ENCODE measurements at regions not wholly inside any gene's neighbourhood (a gene's known extent, or its start where the extent isn't known, plus 50 kb on each side); places are given as distances from the start of the nearest gene placed in this dataset.
"Not testable (repeated sequence)": the region's sequence is repeated elsewhere in the genome, so short reads cannot be mapped to it uniquely, and the experiment has no call there.

GRCh38 chr5:52623291-52623690 is 164.4 kb upstream of the ITGA1 start:
- no peak for DNase-seq

DNA sequence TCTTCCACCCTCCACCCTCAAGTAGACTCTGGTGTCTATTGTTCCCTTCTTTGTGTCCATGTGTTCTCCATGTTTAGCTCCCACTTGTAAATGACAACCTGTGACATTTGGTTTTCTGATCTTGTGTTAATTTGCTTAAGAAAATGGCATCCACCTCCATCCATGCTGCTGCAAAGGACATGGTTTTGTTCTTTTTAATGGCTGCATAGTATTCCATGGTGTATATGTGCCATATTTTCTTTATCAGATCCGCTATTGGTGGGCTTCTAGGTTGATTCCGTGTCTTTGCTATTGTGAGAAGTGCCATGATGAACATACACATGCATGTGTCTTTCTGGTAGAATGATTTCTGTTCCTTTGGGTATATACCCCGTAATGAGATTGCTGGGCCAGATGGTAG is 163.4 kb upstream of the ITGA1 start:
- no peak for DNase-seq

- DNase-seq, result no peak
Observed at GRCh38 chr5:52626312-52626711, 161.4 kb upstream of the ITGA1 start.

- DNase-seq, result no peak
Observed at GRCh38 chr5:52627740-52628139, 160.0 kb upstream of the ITGA1 start.

DNA sequence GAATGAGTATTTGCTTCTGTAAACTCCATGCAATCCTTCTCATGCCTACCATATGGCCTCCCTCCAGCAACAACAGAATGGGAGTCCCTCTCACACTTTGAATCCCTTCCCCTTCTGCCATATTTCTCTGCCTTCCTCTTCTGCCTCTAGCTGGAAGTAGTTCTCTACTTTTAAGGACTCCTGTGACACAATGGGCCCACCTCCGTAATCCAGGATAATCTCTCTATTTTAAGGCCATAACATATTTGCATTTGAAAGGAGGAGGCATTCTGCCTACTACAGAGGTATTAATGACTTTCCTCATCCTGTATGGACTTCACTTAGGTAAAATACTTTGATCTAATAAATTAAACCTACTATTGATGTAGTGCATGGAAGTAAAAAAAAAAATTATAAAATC is 155.4 kb upstream of the ITGA1 start:
- DNase-seq, result no peak

GRCh38 chr5:52634171-52634570 is 153.5 kb upstream of the ITGA1 start:
- not testable (repeated sequence) for DNase-seq

DNA sequence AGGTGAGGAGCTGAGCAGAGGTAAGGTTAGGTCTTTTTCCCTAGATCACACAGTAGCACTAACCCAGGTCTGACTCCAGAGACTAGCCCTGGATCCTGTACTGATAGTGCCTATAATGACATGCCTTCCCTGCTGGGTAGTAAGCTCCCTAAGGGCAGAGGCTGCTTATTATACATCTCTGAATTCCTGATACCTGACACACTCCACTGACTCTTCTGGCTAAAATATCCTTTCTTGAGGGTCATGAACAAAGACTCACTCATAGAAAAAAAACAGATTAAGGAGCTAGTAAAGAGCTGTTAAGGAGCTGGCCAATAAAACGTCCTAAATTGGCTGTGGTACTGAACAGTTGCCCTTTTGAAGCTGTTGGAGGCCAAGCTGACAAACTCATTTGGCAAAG is 149.0 kb upstream of the ITGA1 start:
- DNase-seq, result no peak

DNA sequence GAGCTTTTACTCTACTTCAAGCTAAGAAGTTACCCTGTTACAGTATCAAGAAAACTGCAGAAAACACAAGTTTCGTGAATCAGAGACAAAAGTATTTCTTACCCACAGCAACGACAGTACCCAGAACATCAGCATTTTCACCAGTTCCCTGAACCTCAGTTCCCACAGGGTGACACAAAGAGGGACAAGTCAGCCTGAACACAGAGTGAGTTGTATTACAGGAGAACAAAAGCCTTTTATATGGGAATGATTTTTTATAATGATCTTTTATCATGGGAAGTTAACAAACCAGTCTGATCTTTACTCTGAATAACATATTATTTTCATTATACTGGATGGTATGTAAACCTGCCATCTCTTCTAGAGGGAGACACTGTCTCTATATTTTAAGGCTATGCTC is 139.0 kb upstream of the ITGA1 start:
- DNase-seq, result no peak

- no peak for DNase-seq
Observed at GRCh38 chr5:52655163-52655562, 132.6 kb upstream of the ITGA1 start.

GRCh38 chr5:52656569-52657246 is 131.0 kb upstream of the ITGA1 start:
- no peak for DNase-seq

GRCh38 chr5:52657247-52657645 is 130.5 kb upstream of the ITGA1 start:
- DNase-seq, result peak; percentile 75

DNA sequence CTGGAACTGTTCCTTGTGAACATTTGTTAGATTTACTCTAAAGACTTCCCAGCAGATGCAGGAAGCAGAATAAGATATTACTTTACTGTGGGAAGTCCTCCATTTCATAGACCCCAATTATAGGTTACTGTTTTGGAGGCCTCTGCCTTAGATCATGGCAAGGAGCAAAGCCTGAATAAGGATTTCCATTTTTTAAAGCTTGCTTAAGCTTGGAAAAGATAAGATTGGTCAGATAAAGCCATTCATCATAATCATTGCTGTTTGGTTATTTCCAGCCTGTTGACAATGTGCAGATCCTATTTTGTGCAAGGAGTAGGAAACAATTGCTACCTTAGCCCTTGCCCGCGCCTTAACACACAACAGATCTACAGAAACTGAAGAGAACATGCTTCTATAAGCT is 129.5 kb upstream of the ITGA1 start:
- no peak for DNase-seq

DNA sequence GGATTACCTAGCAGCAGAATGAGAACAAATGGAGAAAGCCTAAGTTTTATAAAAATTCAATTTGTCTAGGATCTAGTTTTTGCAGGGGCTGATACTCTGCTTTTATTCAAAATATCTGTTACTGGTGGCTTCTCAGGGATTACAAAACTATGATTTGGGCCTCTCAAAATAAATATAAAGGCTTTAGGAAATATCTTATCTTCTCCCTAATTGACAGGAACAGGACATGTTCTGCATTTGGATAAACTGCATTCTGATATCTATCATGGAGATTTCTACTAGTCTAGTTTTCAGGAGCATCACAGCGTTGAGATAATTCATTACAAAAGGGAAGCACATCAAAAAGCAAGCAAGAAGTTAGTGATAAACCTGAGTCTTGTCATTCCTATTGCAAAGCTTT is 127.1 kb upstream of the ITGA1 start:
- DNase-seq, result no peak

- DNase-seq, result no peak
Observed at GRCh38 chr5:52661903-52662595, 125.7 kb upstream of the ITGA1 start.

DNA sequence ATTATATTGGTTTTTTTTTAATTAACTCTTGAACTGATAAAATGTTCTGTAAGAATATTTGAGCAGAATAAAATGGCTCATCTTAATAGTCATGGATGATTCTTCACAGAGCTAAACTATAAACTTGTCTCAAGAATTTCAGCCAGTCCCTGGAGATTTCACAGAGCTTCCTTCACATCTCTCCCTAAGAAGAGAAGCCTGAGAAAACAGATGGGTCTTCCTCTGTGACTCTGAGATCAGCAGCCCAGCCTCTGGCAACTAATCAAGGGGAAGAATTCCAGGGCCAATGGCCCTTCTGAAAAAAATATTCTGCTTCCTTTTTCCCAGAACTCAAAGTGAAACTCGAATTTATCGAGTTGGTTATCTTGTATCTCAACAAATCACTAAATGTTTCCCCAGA is 122.2 kb upstream of the ITGA1 start:
- DNase-seq, result no peak

DNA sequence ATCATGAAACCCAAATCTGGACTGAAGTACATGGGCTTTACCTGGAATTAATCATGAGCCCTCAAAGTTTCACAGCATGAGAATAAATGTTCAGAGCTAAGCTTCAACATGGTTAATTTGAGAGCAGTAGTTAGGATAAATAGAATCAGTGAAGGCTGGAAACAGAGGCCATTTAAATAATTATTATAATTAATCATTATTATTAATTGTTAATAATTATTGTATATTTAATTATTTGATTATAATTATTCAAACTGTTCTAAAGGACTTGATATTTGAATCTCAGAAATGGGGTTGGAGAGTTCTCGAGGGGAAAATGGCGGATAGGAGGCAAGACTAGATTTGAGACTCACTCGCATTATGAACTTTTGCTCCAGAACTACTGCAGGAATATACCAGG is 119.6 kb upstream of the ITGA1 start:
- no peak for DNase-seq

GRCh38 chr5:52668544-52669185 is 119.1 kb upstream of the ITGA1 start:
- DNase-seq, result no peak

- no peak for DNase-seq
Observed at GRCh38 chr5:52672459-52672858, 115.3 kb upstream of the ITGA1 start.

- DNase-seq, result no peak
Observed at GRCh38 chr5:52673495-52673894, 114.2 kb upstream of the ITGA1 start.

DNA sequence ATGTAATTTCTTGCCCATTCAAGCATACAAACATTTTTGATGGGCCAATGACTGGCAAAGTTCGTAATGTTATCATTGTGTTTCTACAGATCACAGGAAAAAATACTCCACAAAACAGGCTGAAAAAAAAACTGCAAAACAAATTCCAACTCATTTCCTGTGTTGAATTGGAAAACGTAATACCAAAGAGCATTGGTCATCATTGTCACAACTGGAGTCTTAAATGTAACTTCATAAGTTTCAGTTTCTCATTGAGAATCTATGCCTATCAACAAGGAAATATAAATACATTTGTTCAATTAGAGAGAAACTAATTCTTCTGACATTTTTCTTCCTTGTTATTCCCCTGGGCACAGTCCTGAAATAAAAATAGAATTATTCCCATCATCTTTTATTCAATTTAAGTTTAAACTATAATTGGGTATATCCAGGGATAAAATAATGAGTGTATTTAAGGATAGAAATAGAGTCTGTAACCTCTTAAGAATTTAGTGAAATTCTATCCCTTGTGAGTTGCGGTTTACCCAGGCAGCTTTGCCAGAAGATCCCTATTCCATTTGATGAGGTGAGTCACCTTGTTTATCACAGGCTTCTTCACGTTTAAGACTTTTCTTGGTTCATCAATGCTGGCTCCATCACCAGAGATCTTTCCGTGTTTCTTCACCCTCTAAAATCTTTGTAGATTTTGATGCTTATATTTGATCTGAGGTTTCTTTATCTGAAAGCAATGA is 112.7 kb upstream of the ITGA1 start:
- DNase-seq, result no peak

DNA sequence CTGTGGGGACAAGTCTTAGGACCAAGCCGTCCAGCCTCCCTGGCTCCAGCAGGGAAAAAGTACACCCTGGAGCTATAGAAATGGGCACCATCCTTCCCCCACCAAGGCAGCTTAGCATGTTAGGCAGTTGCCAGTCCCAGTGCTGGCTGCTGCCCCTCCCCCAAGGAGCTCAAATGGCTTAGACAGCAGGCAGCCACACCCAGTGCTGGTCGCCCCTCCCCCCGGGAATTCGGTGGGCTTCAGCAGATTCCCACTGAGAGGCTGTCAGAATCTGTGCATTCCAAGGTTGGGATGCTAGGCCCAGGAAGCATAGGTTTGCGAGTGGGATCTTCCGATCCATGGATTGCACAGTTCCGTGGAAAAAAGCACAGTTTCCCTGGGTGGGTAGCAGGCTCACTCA is 105.2 kb upstream of the ITGA1 start:
- DNase-seq, result peak; percentile 6

GRCh38 chr5:52684051-52684450 is 103.7 kb upstream of the ITGA1 start:
- DNase-seq, result no peak

DNA sequence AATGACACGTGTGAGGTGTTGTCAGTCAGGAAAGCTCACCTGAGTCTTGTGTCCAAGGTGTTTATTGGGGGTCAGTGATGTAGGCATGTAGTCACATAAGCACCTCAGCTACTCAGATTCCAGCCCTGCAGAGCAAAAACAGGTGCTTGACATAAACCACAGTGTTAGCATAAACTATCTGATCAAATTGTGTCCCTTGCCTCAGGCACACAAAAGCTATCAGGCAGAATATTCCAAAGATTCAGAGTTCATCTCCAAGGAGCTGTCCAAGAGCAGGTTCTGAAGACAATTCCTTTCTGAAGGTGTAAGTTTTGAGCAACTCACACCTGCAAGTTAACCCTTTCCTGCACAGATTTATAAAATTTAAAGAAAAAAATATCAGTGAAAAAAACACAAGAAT is 102.2 kb upstream of the ITGA1 start:
- DNase-seq, result no peak

DNA sequence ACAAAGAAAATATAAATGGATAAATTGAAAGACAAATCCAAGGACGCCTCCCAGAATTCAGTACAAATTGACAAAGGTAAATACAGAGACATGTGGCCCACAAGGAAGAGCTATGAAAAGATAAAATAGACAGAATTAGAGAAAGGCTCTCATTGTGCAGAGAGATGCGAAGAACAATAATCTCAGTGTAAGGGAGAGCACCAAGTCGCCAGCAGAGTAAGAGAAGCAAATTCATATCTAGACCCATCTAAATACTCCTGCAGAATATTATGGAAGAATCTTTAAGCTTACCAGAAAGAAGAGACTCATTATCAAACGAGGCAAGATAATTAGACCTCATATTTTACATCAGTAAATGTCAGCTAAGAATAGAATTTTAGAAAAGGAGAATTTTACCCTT is 101.7 kb upstream of the ITGA1 start:
- DNase-seq, result no peak
